ENCODE measurements at regions not wholly inside any gene's neighbourhood (a gene's known extent, or its start where the extent isn't known, plus 50 kb on each side); places are given as distances from the start of the nearest gene placed in this dataset.

DNA sequence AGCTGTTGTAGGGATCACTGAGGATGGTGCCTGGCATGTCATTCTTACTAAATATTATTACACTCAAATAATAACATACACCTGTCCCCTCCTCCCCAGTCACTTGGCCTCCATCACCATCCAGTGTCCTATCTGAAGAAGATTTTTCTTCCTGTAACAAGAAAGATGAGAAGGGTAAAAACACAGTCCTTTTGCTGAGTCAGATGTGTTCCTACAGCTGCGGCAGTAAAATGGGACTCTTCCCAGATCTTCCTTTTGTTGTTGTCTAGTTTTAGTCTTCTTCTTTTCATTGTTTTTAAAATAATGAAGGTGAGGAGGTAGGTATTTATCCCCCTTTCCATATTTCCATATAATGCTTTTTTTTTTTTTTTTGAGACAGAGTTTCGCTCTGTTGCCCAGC, 83.1 kb upstream of the RFLNA start:
- DNase-seq (no peak), ATAC-seq (no peak)
- H3K36me3 Mint-ChIP-seq (ENCODE audit: low read depth), result peaks cover 3% of the 10 kb centered on the region
- CTCF ChIA-PET, result no interaction called here
- TF ChIP-seq, protein P1, sequence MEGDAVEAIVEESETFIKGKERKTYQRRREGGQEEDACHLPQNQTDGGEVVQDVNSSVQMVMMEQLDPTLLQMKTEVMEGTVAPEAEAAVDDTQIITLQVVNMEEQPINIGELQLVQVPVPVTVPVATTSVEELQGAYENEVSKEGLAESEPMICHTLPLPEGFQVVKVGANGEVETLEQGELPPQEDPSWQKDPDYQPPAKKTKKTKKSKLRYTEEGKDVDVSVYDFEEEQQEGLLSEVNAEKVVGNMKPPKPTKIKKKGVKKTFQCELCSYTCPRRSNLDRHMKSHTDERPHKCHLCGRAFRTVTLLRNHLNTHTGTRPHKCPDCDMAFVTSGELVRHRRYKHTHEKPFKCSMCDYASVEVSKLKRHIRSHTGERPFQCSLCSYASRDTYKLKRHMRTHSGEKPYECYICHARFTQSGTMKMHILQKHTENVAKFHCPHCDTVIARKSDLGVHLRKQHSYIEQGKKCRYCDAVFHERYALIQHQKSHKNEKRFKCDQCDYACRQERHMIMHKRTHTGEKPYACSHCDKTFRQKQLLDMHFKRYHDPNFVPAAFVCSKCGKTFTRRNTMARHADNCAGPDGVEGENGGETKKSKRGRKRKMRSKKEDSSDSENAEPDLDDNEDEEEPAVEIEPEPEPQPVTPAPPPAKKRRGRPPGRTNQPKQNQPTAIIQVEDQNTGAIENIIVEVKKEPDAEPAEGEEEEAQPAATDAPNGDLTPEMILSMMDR (IDR thresholded peaks at IDR 0.05), result no peak
- H3K4me1 Mint-ChIP-seq (ENCODE audit: low read depth), result no peaks in the 10 kb centered on the region
- H3K27me3 Mint-ChIP-seq, result no peaks in the 10 kb centered on the region
- H3K9me3 Mint-ChIP-seq, result peaks cover 15% of the 10 kb centered on the region
- POLR2A ChIA-PET, result no interaction called here
- H3K4me3 Mint-ChIP-seq, result no peak overlapping the region
- no peak overlapping the region for H3K27ac Mint-ChIP-seq
- intact Hi-C loops (cut with micrococcal nuclease), result no loop called here

GRCh38 chr12:124213666-124214347, 81.1 kb upstream of the RFLNA start:
- no peaks in the 10 kb centered on the region for H3K4me1 Mint-ChIP-seq (ENCODE audit: low read depth)
- ChIA-PET CTCF (no interaction called here), POLR2A (no interaction called here)
- peaks cover 15% of the 10 kb centered on the region for H3K9me3 Mint-ChIP-seq
- ATAC-seq (no peak), DNase-seq (no peak)
- H3K27me3 Mint-ChIP-seq, result no peaks in the 10 kb centered on the region
- intact Hi-C loops (cut with micrococcal nuclease), result no loop called here
- TF ChIP-seq, protein P1 (IDR thresholded peaks at IDR 0.05), result no peak
- H3K36me3 Mint-ChIP-seq (ENCODE audit: low read depth), result peaks cover 3% of the 10 kb centered on the region
- no peak overlapping the region for H3K27ac Mint-ChIP-seq
- no peak overlapping the region for H3K4me3 Mint-ChIP-seq

- intact Hi-C loops (cut with micrococcal nuclease), result no loop called here
These were observed 80.3 kb upstream of the RFLNA start for GRCh38 chr12:124214574-124214973.

GRCh38 chr12:124216966-124217365, 77.9 kb upstream of the RFLNA start:
- peaks cover 3% of the 10 kb centered on the region for H3K36me3 Mint-ChIP-seq (ENCODE audit: low read depth)
- CTCF ChIA-PET, result no interaction called here
- H3K9me3 Mint-ChIP-seq, result peaks cover 19% of the 10 kb centered on the region

More at GRCh38 chr12:124214574-124214973, 80.3 kb upstream of the RFLNA start:
- Mint-ChIP-seq H3K4me1 (ENCODE audit: low read depth) (no peaks in the 10 kb centered on the region), H3K27ac (no peak overlapping the region), H3K27me3 (no peaks in the 10 kb centered on the region), H3K4me3 (no peak overlapping the region), H3K9me3 (peaks cover 15% of the 10 kb centered on the region), H3K36me3 (ENCODE audit: low read depth) (peaks cover 3% of the 10 kb centered on the region)
- POLR2A ChIA-PET, result no interaction called here
- ATAC-seq (no peak), DNase-seq (no peak)
- TF ChIP-seq, protein P1 (IDR thresholded peaks at IDR 0.05), result no peak
- CTCF ChIA-PET, result no interaction called here

GRCh38 chr12:124217508-124218242, 77.2 kb upstream of the RFLNA start:
- no peak for DNase-seq
- Mint-ChIP-seq H3K27ac (no peak overlapping the region), H3K27me3 (peaks cover 1% of the 10 kb centered on the region), H3K4me3 (no peak overlapping the region), H3K9me3 (peaks cover 19% of the 10 kb centered on the region), H3K4me1 (ENCODE audit: low read depth) (no peaks in the 10 kb centered on the region), H3K36me3 (ENCODE audit: low read depth) (peaks cover 3% of the 10 kb centered on the region)
- POLR2A ChIA-PET, result no interaction called here
- intact Hi-C loops (cut with micrococcal nuclease), result no loop called here
- TF ChIP-seq, protein P1 (IDR thresholded peaks at IDR 0.05), result no peak
- CTCF ChIA-PET, result no interaction called here
- ATAC-seq, result no peak

More at GRCh38 chr12:124216966-124217365, 77.9 kb upstream of the RFLNA start:
- H3K27ac Mint-ChIP-seq, result no peak overlapping the region
- DNase-seq (no peak), ATAC-seq (no peak)
- POLR2A ChIA-PET, result no interaction called here
- H3K27me3 Mint-ChIP-seq, result peaks cover 1% of the 10 kb centered on the region
- intact Hi-C loops (cut with micrococcal nuclease), result no loop called here
- no peak overlapping the region for H3K4me3 Mint-ChIP-seq
- no peaks in the 10 kb centered on the region for H3K4me1 Mint-ChIP-seq (ENCODE audit: low read depth)
- TF ChIP-seq, protein P1 (IDR thresholded peaks at IDR 0.05), result no peak
